OCI-LY7 (cell line): ENCODE measurements at regions not wholly inside any gene's neighbourhood (a gene's known extent, or its start where the extent isn't known, plus 50 kb on each side); places are given as distances from the start of the nearest gene placed in this dataset.

Experiments
- BruUV-seq: library from RNA; stranded (reverse); fragments of 400-500 nt; replicated peaks from 2 replicates; lab custom pipeline; 2021; lab: Mats Ljungman, UMichigan
- CTCF ChIA-PET: fragments of 300-600 bp; sonication (Branson Sonifier 250); formaldehyde crosslinking; loops from one replicate; lab custom pipeline; 2022; ENCODE audit warnings: antibody characterized with exemption; ENCODE audit not compliant: unreplicated experiment; lab: Charles Lee
- POLR2A ChIA-PET: fragments of 300-600 bp; sonication (Branson Sonifier 250); formaldehyde crosslinking; loops from one replicate; lab custom pipeline; 2022; ENCODE audit warnings: antibody characterized with exemption; lab: Charles Lee
- DNase-seq: peaks from one replicate; pipeline ENCODE4 v3.0.0-alpha.2; 2015; ENCODE audit warnings: low spot score
- H2AFZ ChIP-seq: fragments of 200-600 bp; sonication (generic), shearing (Covaris generic); 2 replicates; pipeline ENCODE4 v1.6.1; 2014; ENCODE audit warnings: mild to moderate bottlenecking, antibody characterized with exemption, low read length, moderate library complexity
- H3K27ac ChIP-seq: fragments of 200-600 bp; sonication (generic); 2 replicates; pipeline ENCODE4 v1.5.1; 2014; ENCODE audit warnings: mixed run types, low read depth, mild to moderate bottlenecking, moderate library complexity, low read length, inconsistent platforms; ENCODE audit not compliant: poor library complexity, severe bottlenecking
- H3K36me3 ChIP-seq: fragments of 200-600 bp; sonication (generic); 2 replicates; pipeline ENCODE4 v1.6.1; 2014; ENCODE audit warnings: mild to moderate bottlenecking, antibody characterized with exemption, low read length, moderate library complexity, mixed read lengths; ENCODE audit not compliant: insufficient read depth
- H3K4me1 ChIP-seq: fragments of 200-600 bp; sonication (generic); 2 replicates; pipeline ENCODE4 v1.5.1; 2014; ENCODE audit warnings: mild to moderate bottlenecking, low read length; ENCODE audit not compliant: insufficient read depth, poor library complexity, severe bottlenecking
- H3K4me2 ChIP-seq: fragments of 200-600 bp; sonication (generic); 2 replicates; pipeline ENCODE4 v1.6.1; 2014; ENCODE audit warnings: mild to moderate bottlenecking, low read length
- H3K4me3 ChIP-seq: fragments of 200-600 bp; sonication (generic); 2 replicates; pipeline ENCODE4 v1.5.1; 2014; ENCODE audit warnings: mild to moderate bottlenecking, low read depth, low read length; ENCODE audit not compliant: poor library complexity, severe bottlenecking
- H3K79me2 ChIP-seq: fragments of 200-600 bp; sonication (generic); 2 replicates; pipeline ENCODE4 v1.6.1; 2016; ENCODE audit warnings: low read depth, mild to moderate bottlenecking, low read length, moderate library complexity, mixed read lengths; ENCODE audit not compliant: insufficient read depth
- H3K9me2 ChIP-seq: fragments of 200-600 bp; sonication (generic); 2 replicates; pipeline ENCODE4 v1.6.1; 2016; ENCODE audit warnings: mild to moderate bottlenecking, low read length, mixed read lengths; ENCODE audit not compliant: insufficient read depth
- H3K9me3 ChIP-seq: fragments of 200-600 bp; sonication (generic); 2 replicates; pipeline ENCODE4 v1.6.1; 2014; ENCODE audit warnings: mild to moderate bottlenecking, mixed run types, low read length, mixed read lengths
- H4K20me1 ChIP-seq: fragments of 200-600 bp; sonication (generic); 2 replicates; pipeline ENCODE4 v1.6.1; 2014; ENCODE audit warnings: mild to moderate bottlenecking, antibody characterized with exemption, low read length, moderate library complexity, mixed read lengths; ENCODE audit not compliant: insufficient read depth
- CTCF ChIP-seq: fragments of 200-600 bp; sonication (generic); conservative IDR thresholded peaks from 2 replicates; pipeline ENCODE4 v1.5.1; 2014; ENCODE audit warnings: mild to moderate bottlenecking, antibody characterized with exemption, low read length, moderate library complexity, mixed read lengths
- EZH2phosphoT487 ChIP-seq: fragments of 200-600 bp; sonication (generic); IDR thresholded peaks from 2 replicates; pipeline ENCODE4 v1.6.1; 2018; ENCODE audit warnings: low read depth, borderline replicate concordance, mild to moderate bottlenecking, mixed run types, antibody characterized with exemption, low read length, moderate library complexity, mixed read lengths
- intact Hi-C: fragments of 100-400 bp; cut with micrococcal nuclease; formaldehyde crosslinking; loops from one replicate; pipeline ENCODE4 v1.10.0; 2022; ENCODE audit not compliant: unreplicated experiment

- Histone ChIP-seq H3K9me3 (no peaks in the 10 kb centered on the region), H3K79me2 (no peaks in the 10 kb centered on the region), H3K9me2 (no peaks in the 10 kb centered on the region), H3K27ac (no peak overlapping the region), H3K4me3 (no peak overlapping the region), H4K20me1 (no peaks in the 10 kb centered on the region), H2AFZ (no peak overlapping the region), H3K4me2 (no peak overlapping the region), H3K4me1 (no peaks in the 10 kb centered on the region), H3K36me3 (no peaks in the 10 kb centered on the region)
- POLR2A ChIA-PET: no interaction called here
- CTCF ChIA-PET: no interaction called here
- DNase-seq: no peak
- BruUV-seq: no TSS peak
- TF ChIP-seq CTCF (no peak), EZH2phosphoT487 (no peak)
- intact Hi-C loops: no loop called here
Observed at GRCh38 chr3:148168347-148168746, 529.4 kb upstream of the AGTR1 start.

DNA sequence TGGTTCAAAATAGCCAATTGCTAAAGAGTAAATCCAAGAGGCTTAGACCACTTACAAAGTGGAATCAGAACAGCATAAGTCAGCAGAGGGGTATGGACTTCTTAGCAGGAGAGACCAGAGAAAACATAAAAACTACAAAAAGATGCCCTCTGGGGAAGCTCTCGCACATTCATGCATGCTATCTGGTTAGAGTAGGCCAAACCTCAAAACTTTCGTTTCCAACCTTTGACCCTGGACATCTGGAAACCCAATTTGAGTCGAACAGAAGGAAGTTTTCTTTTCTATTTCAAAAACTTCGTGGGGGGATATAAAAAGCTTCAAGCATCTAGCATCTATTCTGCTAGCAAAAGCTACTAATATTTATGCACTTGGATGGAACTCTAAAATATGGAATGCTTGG, 523.9 kb upstream of the AGTR1 start:
- ChIA-PET POLR2A (interaction anchor here (0.6 kb wide), 1 partner anchor 847 kb away, joined by 3 read pairs; no protein-coding TSS in a partner anchor), CTCF (no interaction called here)
- no peak for TF ChIP-seq EZH2phosphoT487
- TF ChIP-seq CTCF: no peak
- H3K4me2 ChIP-seq: no peak overlapping the region
- H3K9me3 ChIP-seq: no peaks in the 10 kb centered on the region
- H3K4me3 ChIP-seq: no peak overlapping the region
- H2AFZ ChIP-seq: no peak overlapping the region
- H3K4me1 ChIP-seq: no peaks in the 10 kb centered on the region
- H3K79me2 ChIP-seq: no peaks in the 10 kb centered on the region
- intact Hi-C loops: no loop called here
- no TSS peak for BruUV-seq
- no peak overlapping the region for H3K27ac ChIP-seq
- no peak for DNase-seq
- no peaks in the 10 kb centered on the region for H3K9me2 ChIP-seq
- H4K20me1 ChIP-seq: no peaks in the 10 kb centered on the region
- H3K36me3 ChIP-seq: no peaks in the 10 kb centered on the region

- no peak for DNase-seq
- H3K9me2 ChIP-seq: no peaks in the 10 kb centered on the region
- no peaks in the 10 kb centered on the region for H3K4me1 ChIP-seq
- no TSS peak for BruUV-seq
- H3K36me3 ChIP-seq: no peaks in the 10 kb centered on the region
- H3K27ac ChIP-seq: no peak overlapping the region
- no peak overlapping the region for H2AFZ ChIP-seq
- no peaks in the 10 kb centered on the region for H4K20me1 ChIP-seq
- ChIA-PET POLR2A (interaction anchor here (0.7 to 0.9 kb wide), 2 partner anchors 15 to 28 kb away, joined by 3 read pairs; no protein-coding TSS in a partner anchor), CTCF (no interaction called here)
- H3K4me3 ChIP-seq: no peak overlapping the region
- no peaks in the 10 kb centered on the region for H3K9me3 ChIP-seq
- H3K4me2 ChIP-seq: no peak overlapping the region
- no peaks in the 10 kb centered on the region for H3K79me2 ChIP-seq
- intact Hi-C loops: no loop called here
- no peak for TF ChIP-seq CTCF
- no peak for TF ChIP-seq EZH2phosphoT487
Observed at GRCh38 chr3:148175214-148175613, 522.5 kb upstream of the AGTR1 start.
